ENCODE measurements at regions not wholly inside any gene's neighbourhood (a gene's known extent, or its start where the extent isn't known, plus 50 kb on each side); places are given as distances from the start of the nearest gene placed in this dataset.

GRCh38 chr14:71328183-71328582, 420.9 kb downstream of the PCNX1 start:
- TF ChIP-seq CTCF (conservative IDR thresholded peaks at IDR 0.05; ENCODE audit: low read depth in 2 of 2) (no peak), EZH2 (IDR thresholded peaks at IDR 0.05; ENCODE audit: low read depth, unreplicated experiment) (no peak), REST (IDR thresholded peaks at IDR 0.05; ENCODE audit: unreplicated experiment) (no peak), EZH2phosphoT487 (IDR thresholded peaks at IDR 0.05; ENCODE audit: unreplicated experiment) (no peak), POLR2AphosphoS5 (IDR thresholded peaks at IDR 0.05; ENCODE audit: low read depth) (no peak), JUNB (IDR thresholded peaks at IDR 0.05; ENCODE audit: unreplicated experiment) (no peak), ZNF331 (CRISPR knock-in tag; IDR thresholded peaks at IDR 0.05; ENCODE audit: low read depth) (no peak)
- TF ChIP-seq, protein P1, sequence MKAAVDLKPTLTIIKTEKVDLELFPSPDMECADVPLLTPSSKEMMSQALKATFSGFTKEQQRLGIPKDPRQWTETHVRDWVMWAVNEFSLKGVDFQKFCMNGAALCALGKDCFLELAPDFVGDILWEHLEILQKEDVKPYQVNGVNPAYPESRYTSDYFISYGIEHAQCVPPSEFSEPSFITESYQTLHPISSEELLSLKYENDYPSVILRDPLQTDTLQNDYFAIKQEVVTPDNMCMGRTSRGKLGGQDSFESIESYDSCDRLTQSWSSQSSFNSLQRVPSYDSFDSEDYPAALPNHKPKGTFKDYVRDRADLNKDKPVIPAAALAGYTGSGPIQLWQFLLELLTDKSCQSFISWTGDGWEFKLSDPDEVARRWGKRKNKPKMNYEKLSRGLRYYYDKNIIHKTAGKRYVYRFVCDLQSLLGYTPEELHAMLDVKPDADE (IDR thresholded peaks at IDR 0.05): no peak

Measured in GM23338 (cell line).